ENCODE measurements at regions not wholly inside any gene's neighbourhood (a gene's known extent, or its start where the extent isn't known, plus 50 kb on each side); places are given as distances from the start of the nearest gene placed in this dataset.

- no peak for TF ChIP-seq ARID4B (CRISPR knock-in tag; IDR thresholded peaks at IDR 0.05)
- peak; percentile 86 for TF ChIP-seq MEIS2 (IDR thresholded peaks at IDR 0.05; ENCODE audit: partially characterized antibody)
- peak; percentile 57; the same call in 1 of the 2 replicates for TF ChIP-seq REST (IDR thresholded peaks at IDR 0.05; ENCODE audit: borderline replicate concordance)
- no peak for TF ChIP-seq REST (CRISPR knock-in tag; IDR thresholded peaks at IDR 0.05; ENCODE audit: low read depth)
- TF ChIP-seq, protein P1, sequence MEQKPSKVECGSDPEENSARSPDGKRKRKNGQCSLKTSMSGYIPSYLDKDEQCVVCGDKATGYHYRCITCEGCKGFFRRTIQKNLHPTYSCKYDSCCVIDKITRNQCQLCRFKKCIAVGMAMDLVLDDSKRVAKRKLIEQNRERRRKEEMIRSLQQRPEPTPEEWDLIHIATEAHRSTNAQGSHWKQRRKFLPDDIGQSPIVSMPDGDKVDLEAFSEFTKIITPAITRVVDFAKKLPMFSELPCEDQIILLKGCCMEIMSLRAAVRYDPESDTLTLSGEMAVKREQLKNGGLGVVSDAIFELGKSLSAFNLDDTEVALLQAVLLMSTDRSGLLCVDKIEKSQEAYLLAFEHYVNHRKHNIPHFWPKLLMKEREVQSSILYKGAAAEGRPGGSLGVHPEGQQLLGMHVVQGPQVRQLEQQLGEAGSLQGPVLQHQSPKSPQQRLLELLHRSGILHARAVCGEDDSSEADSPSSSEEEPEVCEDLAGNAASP (IDR thresholded peaks at IDR 0.05), result no peak
- no peak for TF ChIP-seq JUN (IDR thresholded peaks at IDR 0.05; ENCODE audit: borderline replicate concordance, low read depth, low read length)
- TF ChIP-seq JUN (CRISPR knock-in tag; IDR thresholded peaks at IDR 0.05; ENCODE audit: borderline replicate concordance), result no peak
- peak; percentile 25 for TF ChIP-seq CTCFL (IDR thresholded peaks at IDR 0.05; ENCODE audit: borderline replicate concordance, insufficient read depth, low read depth, low read length, poor library complexity, severe bottlenecking)
Observed at GRCh38 chr3:150286390-150287147, 121.5 kb upstream of the TSC22D2 start (continued).
